ENCODE measurements at regions not wholly inside any gene's neighbourhood (a gene's known extent, or its start where the extent isn't known, plus 50 kb on each side); places are given as distances from the start of the nearest gene placed in this dataset.
"Not testable (repeated sequence)": the region's sequence is repeated elsewhere in the genome, so short reads cannot be mapped to it uniquely, and the experiment has no call there.

- DNase-seq (ENCODE audit: low spot score), result no peak
These were observed 351.5 kb upstream of the AUTS2 start for GRCh38 chr7:69246758-69247157.

- not testable (repeated sequence) for DNase-seq (ENCODE audit: low spot score)
These were observed 349.9 kb upstream of the AUTS2 start for GRCh38 chr7:69248382-69248828.

DNA sequence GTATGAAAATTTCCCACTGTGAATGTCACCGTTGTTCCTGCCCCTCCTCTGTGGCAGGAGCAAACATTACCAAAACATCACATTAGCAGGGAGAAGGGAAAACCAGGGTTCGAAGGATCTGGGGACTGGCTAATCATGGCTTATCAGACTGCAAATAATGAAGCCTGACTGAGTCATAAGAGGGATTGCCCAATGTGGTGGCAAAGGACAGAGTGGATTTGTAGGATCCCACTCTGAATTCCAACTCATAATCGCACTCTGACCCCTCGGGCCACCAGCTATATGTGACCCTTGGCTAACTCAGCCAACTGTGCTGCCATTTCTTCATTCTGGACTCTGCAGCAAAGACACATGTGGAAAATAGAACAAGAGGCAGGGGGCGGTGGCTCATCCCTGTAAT lies 347.3 kb upstream of the AUTS2 start:
- DNase-seq (ENCODE audit: low spot score), result no peak

GRCh38 chr7:69254643-69255042 lies 343.6 kb upstream of the AUTS2 start:
- no peak for DNase-seq (ENCODE audit: low spot score)

DNA sequence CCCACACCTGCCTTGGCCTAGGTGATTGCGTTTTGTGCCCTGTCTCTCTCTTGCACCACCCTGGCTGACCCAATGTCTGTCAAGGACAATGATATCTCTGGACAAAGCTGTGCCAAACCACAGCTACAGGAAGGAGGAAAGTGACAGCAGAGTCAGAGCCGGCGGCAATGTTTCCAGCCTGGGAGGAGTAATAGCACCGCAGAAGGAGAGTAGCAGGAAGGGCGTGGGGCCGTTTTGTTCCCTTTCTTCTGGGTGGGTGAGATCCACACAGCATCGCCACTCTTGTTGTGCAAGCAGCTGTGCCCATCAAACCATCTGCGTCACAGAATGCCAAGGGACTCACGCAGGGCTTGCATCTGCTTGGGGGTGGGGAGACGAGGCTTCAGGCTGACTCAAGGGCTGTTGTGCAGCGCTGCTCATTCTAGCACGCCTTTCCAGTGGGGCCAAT lies 341.6 kb upstream of the AUTS2 start:
- no peak for DNase-seq (ENCODE audit: low spot score)

- no peak for DNase-seq (ENCODE audit: low spot score)
These were observed 340.7 kb upstream of the AUTS2 start for GRCh38 chr7:69257592-69257991.

DNA sequence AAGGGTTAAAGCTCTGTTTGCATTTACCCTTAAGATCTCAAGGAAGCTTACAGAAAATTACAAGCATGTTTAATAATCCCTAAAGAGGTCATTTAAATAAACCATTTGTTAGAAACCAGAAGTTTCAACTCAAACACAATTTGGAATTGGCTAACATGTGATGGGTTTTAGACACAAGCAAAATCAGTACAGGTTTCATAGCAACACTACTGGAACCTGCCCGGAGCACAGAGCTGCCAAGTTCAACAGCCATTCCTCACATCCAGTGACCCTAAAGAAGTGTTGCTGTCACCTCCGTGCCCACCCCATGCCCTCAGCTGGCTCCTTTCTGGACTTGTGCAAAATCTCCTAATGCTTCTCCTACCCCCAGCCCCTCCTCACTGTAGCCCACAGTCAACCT lies 338.8 kb upstream of the AUTS2 start:
- DNase-seq (ENCODE audit: low spot score), result no peak

GRCh38 chr7:69260023-69260422 lies 338.3 kb upstream of the AUTS2 start:
- no peak for DNase-seq (ENCODE audit: low spot score)

DNA sequence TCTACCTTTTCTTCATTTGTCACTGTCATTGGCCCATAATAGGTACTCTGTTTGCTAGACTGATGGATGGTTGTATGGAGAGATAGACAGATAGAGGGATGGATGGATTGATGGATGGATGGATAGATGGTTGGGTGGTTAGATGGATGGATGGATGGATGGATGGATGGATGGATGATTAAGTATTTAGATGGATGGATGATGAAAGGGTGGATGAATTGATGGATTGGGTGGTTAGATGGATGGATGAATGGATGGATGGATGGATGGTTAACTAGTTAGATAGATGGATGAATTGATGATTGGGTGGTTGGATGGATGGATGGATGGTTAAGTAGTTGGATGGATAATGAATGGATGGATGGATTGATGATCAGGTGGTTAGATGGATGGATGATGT lies 334.7 kb upstream of the AUTS2 start:
- DNase-seq (ENCODE audit: low spot score), result no peak

GRCh38 chr7:69269806-69270205 lies 328.5 kb upstream of the AUTS2 start:
- DNase-seq (ENCODE audit: low spot score), result no peak

DNA sequence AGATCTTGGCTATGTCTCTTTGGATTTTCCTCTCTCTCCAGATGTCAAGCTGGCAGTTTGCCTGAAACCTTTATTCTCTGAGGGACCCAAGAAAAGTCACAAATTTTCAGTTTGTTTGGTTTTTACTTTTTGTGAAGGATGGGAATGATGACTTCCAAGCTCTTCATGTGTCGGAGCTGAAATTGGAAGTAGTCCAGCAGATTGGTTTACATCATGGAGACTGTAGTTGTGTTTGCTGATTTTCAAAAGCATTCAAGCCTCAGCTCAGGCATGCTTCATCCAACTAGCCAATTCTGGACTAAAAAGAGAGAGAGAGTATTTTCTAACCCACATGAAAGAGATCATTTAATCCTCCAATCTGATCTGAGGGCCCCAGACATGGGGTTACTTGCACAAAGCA lies 326.2 kb upstream of the AUTS2 start:
- no peak for DNase-seq (ENCODE audit: low spot score)

DNA sequence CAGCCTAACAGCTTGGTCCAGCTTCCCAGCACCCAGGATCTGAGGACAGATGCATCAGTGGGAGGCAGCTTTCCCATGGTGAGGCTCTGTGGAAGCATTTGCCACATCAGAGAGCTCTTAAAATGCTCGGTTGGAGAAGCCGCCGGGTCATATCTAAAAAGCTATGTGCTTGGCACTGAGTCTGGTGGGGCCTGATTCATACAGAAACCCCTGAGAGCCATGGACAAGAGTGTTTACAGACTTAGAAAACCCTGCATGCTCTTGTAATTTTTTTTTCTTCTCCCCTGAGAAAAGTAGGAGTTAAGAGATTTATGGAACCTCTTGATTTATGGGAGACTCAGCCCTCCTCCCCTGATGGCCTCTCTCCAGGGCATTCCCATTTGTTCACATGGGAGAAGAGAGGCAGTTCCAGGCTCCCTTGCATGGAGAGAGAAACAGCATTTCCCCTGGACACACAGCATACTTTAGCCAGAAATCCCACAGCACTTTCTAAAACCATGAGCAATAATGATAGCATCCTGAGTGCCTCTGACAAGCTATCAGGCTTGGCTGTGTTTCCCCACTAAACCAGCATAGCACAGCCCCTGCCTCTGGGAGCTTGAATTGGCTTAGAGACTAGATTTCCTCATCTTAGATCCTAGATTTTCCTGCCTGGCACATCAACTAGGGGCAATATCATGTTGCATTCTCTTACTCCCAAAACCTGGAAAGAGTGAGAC lies 322.1 kb upstream of the AUTS2 start:
- no peak for DNase-seq (ENCODE audit: low spot score)

DNA sequence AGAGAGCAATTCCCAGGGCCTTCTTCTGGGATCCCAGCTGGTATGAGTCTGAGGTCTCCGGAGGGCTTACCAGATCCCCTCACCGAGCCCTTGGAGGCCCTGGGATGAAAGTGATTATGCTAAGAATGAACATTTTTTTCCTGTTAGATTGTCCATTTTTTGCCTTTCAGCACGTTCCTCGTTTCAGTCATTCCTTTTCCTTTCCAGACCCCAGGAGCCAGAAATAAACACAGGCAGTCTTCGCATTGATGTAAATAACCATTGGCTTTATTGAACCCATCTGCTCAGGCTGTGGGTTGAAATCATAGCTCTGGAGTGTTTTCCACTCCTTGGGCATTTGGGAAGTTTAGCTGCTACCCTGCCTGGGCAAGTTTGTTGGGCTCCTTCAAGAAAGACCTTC lies 320.9 kb upstream of the AUTS2 start:
- no peak for DNase-seq (ENCODE audit: low spot score)

GRCh38 chr7:69282946-69283345 lies 315.3 kb upstream of the AUTS2 start:
- no peak for DNase-seq (ENCODE audit: low spot score)

DNA sequence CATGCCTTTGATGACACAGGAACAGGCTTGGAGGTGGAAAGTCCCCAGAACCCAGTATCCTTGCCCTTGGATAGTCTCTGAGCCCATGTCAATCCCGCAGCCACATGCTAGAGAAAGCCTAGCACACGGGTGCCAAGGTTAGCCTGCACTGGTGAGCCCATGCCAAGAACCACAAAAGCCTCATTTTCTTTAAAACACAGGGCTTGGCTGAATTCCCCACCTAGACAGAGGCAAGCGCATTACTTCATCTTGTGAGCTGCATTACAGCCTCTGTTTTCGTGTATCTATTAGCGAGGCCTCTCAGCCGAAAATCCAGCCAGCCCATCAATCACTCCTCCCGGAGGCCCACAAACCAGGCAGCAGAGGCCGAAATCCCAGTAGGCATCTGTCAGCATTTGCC lies 314.9 kb upstream of the AUTS2 start:
- DNase-seq (ENCODE audit: low spot score), result no peak

- DNase-seq (ENCODE audit: low spot score), result no peak
These were observed 312.4 kb upstream of the AUTS2 start for GRCh38 chr7:69285854-69286253.

DNA sequence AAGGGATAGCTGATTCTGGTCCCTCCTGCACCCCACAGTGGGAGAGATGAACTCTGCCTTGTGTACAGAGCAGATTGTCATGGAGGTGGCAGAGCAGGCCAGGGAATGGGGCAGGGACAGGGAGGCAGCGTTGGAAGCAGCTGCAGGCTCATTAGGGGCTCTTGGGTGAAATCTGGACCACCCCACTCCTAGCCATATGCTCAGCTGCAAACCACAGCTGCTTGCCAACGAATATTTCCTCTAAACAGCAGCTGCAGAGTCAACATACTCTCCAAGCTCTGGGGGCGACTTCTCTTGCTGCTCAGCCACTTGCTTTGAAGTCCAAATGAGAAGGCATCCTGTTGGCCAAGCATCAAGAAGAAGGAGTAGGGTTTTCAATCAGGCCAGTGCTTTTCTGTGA lies 302.3 kb upstream of the AUTS2 start:
- no peak for DNase-seq (ENCODE audit: low spot score)

DNA sequence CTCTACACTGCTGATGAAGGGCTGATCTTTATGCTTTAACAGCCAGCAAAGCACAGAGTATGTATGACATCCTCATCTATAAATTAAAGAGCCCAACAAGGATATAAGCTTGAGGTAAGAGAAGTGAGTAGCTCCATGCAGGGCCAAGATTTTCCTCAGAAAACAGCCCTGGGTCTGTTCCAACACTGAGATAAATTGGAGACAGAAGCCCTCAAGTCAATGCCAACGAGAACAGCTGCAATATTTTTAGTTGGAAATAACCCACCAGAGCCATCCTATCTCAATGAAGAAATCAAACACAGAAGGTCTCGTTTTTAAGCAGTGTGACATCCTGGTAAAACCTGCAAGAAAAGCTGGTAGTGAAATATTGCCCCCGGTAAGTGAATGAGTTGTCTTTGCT lies 297.0 kb upstream of the AUTS2 start:
- DNase-seq (ENCODE audit: low spot score), result no peak

- no peak for DNase-seq (ENCODE audit: low spot score)
These were observed 288.7 kb upstream of the AUTS2 start for GRCh38 chr7:69309601-69310000.

DNA sequence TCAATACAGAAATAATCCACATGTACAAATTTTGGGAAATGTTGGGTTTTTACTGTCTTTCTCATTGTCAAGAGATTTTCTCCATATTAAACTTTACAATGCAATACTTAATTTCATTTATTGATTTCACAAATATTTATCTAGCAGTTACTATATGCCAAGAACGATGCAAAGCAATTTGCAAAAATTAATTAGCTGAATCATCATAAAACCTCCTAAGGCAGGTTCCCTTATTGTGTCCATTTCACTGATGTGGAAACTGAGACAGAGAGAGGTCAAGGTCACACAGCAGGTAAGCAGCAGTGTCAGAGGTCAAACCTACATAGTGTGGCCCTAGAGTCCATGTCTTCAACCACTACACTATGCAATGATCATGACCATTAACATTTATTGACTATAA lies 286.8 kb upstream of the AUTS2 start:
- no peak for DNase-seq (ENCODE audit: low spot score)

DNA sequence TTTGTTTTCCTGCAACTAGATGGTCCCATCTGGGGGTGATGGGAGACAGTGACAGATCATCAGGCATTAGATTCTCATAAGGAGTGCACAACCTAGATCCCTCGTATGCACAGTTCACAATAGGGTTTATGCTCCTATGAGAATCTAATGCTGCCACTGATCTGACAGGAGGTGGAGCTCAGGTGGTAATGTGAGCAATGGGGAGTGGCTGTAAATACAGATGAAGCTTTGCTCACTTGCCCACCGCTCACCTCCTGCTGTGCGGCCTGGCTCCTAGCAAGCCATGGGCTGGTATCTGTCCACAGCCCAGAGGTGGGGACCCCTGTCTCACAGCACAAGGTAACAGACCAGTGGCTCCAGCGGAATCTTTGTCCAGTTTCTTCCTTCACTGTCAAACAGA lies 284.4 kb upstream of the AUTS2 start:
- not testable (repeated sequence) for DNase-seq (ENCODE audit: low spot score)

DNA sequence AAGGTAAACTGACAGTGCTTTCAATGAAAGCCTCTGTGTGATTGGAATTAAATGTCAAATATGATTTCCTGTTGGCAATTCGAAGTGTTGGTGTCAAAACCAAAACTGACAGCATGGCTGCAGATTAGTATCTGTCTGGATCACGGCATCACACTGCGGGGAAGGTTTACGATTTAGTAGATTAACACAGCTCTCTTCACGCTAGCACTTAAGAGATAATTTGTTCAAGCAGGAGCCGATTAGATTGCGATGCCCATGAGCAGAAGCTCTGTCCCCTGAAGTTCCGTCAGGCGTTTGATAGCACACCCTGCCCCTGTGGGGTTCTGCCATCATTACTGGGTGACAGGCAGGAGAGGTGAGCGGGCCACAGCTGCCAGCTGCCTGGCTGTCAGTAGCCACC lies 279.5 kb upstream of the AUTS2 start:
- DNase-seq (ENCODE audit: low spot score), result no peak

GRCh38 chr7:69328516-69328915 lies 269.8 kb upstream of the AUTS2 start:
- DNase-seq (ENCODE audit: low spot score), result no peak

GRCh38 chr7:69334701-69335100 lies 263.6 kb upstream of the AUTS2 start:
- no peak for DNase-seq (ENCODE audit: low spot score)
